SK-N-MC (cell line): ENCODE measurements at regions not wholly inside any gene's neighbourhood (a gene's known extent, or its start where the extent isn't known, plus 50 kb on each side); places are given as distances from the start of the nearest gene placed in this dataset.

Experiments
- EZH2 ChIP-seq: fragments of 200-600 bp; sonication (generic); IDR thresholded peaks from one replicate; pipeline ENCODE4 v1.6.1; 2017; ENCODE audit warnings: antibody characterized with exemption
- FOXP2 ChIP-seq: optimal IDR thresholded peaks from 2 replicates; pipeline ENCODE3; 2011; ENCODE audit warnings: mild to moderate bottlenecking, moderate library complexity; ENCODE audit not compliant: insufficient read depth; ENCODE audit errors: extremely low read length, control extremely low read depth
- POLR2AphosphoS5 ChIP-seq: IDR thresholded peaks from 2 replicates; pipeline ENCODE4 v1.6.1; 2012; ENCODE audit warnings: mild to moderate bottlenecking, low read depth, low read length, borderline replicate concordance

GRCh38 chr3:107945417-107946094 is 145.3 kb downstream of the CD47 start:
- no peak for TF ChIP-seq EZH2
- TF ChIP-seq POLR2AphosphoS5, result no peak
- TF ChIP-seq FOXP2, result no peak
